HFFc6 (cell line): ENCODE measurements at regions not wholly inside any gene's neighbourhood (a gene's known extent, or its start where the extent isn't known, plus 50 kb on each side); places are given as distances from the start of the nearest gene placed in this dataset.
A peak's percentile ranks its signal among the peaks of the same experiment; 100 is the strongest.
"Not testable (repeated sequence)": the region's sequence is repeated elsewhere in the genome, so short reads cannot be mapped to it uniquely, and the experiment has no call there.

Experiments used
- DNase-seq: peaks from one replicate; pipeline ENCODE4 v3.0.0-alpha.2; 2018
- H3K27ac Mint-ChIP-seq: 2 replicates; pipeline ENCODE4 v1.8.0; 2020; ENCODE audit warnings: mild to moderate bottlenecking, mixed read lengths
- H3K27me3 Mint-ChIP-seq: 2 replicates; pipeline ENCODE4 v1.8.0; 2021; ENCODE audit warnings: mild to moderate bottlenecking, moderate library complexity, mixed read lengths; ENCODE audit not compliant: insufficient read depth
- H3K36me3 Mint-ChIP-seq: 2 replicates; pipeline ENCODE4 v1.8.0; 2021; ENCODE audit warnings: low read depth, mixed read lengths
- H3K4me1 Mint-ChIP-seq: 2 replicates; pipeline ENCODE4 v1.8.0; 2020; ENCODE audit warnings: low read depth, mixed read lengths
- H3K4me3 Mint-ChIP-seq: 2 replicates; pipeline ENCODE4 v1.8.0; 2020; ENCODE audit warnings: mild to moderate bottlenecking, moderate library complexity, mixed read lengths
- H3K9me3 Mint-ChIP-seq: 2 replicates; pipeline ENCODE4 v1.8.0; 2020; ENCODE audit warnings: mild to moderate bottlenecking, mixed read lengths
- CTCF ChIP-seq: fragments of 200-600 bp; sonication (generic); IDR thresholded peaks from 2 replicates; pipeline ENCODE4 v1.5.0; 2021; ENCODE audit warnings: antibody characterized with exemption, mild to moderate bottlenecking

DNA sequence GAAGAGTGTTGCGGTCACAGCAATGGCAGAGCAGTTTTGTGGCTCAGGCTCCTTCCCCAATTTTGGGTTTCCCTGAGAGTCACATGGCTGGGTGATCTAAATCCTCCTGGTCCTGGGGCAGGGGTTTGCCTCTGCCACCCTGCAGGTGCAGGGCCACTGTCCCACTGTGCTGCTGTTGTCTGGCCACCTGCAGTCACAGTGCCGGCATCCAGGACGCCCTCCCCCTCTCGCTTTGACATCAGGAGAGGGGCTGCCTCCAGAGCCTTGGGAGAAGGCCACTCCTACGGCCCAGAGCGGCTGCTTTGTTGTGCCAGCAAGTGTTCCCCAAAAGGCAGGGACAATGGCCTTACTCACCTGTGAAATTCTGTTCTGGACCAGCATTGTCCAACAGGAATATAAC lies 449.0 kb downstream of the QKI start:
- H3K9me3 Mint-ChIP-seq: peaks cover 4% of the 10 kb centered on the region; the same call in 1 of the 2 replicates
- H3K27ac Mint-ChIP-seq: no peak overlapping the region
- DNase-seq: no peak
- no peaks in the 10 kb centered on the region for H3K36me3 Mint-ChIP-seq
- H3K27me3 Mint-ChIP-seq: peaks cover 3% of the 10 kb centered on the region
- no peak for TF ChIP-seq CTCF
- no peak overlapping the region for H3K4me3 Mint-ChIP-seq
- peaks cover 29% of the 10 kb centered on the region for H3K4me1 Mint-ChIP-seq

DNA sequence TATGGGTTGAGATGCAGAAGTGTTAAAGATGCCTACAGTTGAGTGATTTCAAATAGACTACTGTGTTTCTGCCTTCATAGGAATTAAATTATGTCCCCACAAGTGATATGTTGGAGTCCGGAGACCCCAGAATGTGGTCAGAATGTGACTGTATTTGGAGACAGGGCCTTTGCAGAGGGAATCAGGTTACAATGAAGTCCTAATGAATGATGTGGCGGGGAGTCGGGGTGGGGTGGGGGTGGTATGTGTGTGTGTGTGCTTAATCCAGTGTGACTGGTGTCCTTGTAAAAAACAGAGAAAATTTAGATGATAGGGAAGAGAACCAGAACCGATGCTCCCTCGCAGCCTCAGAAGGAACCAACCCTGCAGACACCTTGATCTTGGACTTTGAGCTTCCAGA lies 448.2 kb downstream of the QKI start:
- Mint-ChIP-seq H3K4me1 (peaks cover 35% of the 10 kb centered on the region), H3K27ac (no peak overlapping the region), H3K27me3 (peaks cover 3% of the 10 kb centered on the region), H3K4me3 (no peak overlapping the region), H3K9me3 (peaks cover 4% of the 10 kb centered on the region; the same call in 1 of the 2 replicates), H3K36me3 (no peaks in the 10 kb centered on the region)
- no peak for TF ChIP-seq CTCF
- DNase-seq: no peak

DNA sequence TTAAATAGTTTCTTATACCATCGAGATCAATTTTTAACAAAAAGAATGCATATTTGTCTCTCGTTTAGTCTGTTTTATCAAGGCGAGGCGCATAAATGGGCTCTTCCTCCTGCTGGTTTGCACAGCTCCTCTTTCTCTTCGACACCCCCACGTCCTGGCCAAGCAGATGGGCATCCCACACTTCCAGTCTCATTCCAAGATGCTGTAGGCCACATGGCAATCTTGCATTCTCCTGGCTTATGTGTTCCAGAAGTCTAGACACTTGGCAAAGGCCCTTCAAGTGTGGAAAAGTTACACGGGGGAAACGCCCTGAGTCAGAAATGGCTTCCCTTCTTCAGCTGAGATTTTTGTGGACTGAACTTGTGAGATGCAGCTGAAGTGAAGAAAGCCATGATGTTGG lies 447.1 kb downstream of the QKI start:
- H3K9me3 Mint-ChIP-seq: no peaks in the 10 kb centered on the region
- H3K27ac Mint-ChIP-seq: no peak overlapping the region
- H3K4me1 Mint-ChIP-seq: peaks cover 35% of the 10 kb centered on the region
- DNase-seq: no peak
- TF ChIP-seq CTCF: no peak
- H3K27me3 Mint-ChIP-seq: no peaks in the 10 kb centered on the region; the same call in none of the 2 replicates
- H3K36me3 Mint-ChIP-seq: no peaks in the 10 kb centered on the region
- no peak overlapping the region for H3K4me3 Mint-ChIP-seq

GRCh38 chr6:163860287-163861081 lies 446.0 kb downstream of the QKI start:
- Mint-ChIP-seq H3K27me3 (no peaks in the 10 kb centered on the region; the same call in none of the 2 replicates), H3K9me3 (no peaks in the 10 kb centered on the region), H3K36me3 (no peaks in the 10 kb centered on the region), H3K4me3 (peak overlapping the region; percentile 78), H3K4me1 (peaks cover 35% of the 10 kb centered on the region), H3K27ac (peak overlapping the region; percentile 66)
- no peak for TF ChIP-seq CTCF
- peak; percentile 28 for DNase-seq

- not testable (repeated sequence) for H3K9me3 Mint-ChIP-seq, H3K4me3 Mint-ChIP-seq, H3K27me3 Mint-ChIP-seq, H3K36me3 Mint-ChIP-seq, H3K27ac Mint-ChIP-seq, DNase-seq
- peaks cover 35% of the 10 kb centered on the region for H3K4me1 Mint-ChIP-seq
Measured at GRCh38 chr6:163858870-163859269, 444.4 kb downstream of the QKI start.

DNA sequence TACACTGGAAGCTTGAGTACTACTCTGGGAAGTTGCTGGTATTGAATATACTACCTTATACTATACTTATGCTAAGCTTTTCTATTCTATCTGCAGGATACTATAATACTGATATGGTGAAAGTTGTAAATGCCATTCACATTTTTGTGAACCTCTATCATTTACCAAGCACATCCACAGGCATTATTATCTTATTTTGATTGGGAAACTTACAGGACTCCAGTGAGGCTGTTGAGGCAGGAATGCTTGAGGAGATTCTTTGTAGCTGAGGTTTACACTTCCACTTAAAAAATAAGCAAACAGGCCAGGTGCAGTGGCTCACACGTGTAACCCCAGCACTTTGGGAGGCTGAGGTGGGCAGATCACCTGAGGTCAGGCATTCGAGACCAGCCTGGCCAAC lies 442.9 kb downstream of the QKI start:
- Mint-ChIP-seq H3K4me3 (no peak overlapping the region), H3K9me3 (no peaks in the 10 kb centered on the region), H3K36me3 (no peaks in the 10 kb centered on the region), H3K27me3 (no peaks in the 10 kb centered on the region; the same call in none of the 2 replicates), H3K27ac (no peak overlapping the region), H3K4me1 (peaks cover 35% of the 10 kb centered on the region)
- no peak for DNase-seq
- no peak for TF ChIP-seq CTCF
